ENCODE measurements at regions not wholly inside any gene's neighbourhood (a gene's known extent, or its start where the extent isn't known, plus 50 kb on each side); places are given as distances from the start of the nearest gene placed in this dataset.

GRCh38 chr16:13586051-13586450, 333.9 kb upstream of the ERCC4 start:
- TF ChIP-seq CTCF (IDR thresholded peaks at IDR 0.05; ENCODE audit: low read depth, low read length) = no peak
- TF ChIP-seq EZH2phosphoT487 (IDR thresholded peaks at IDR 0.05; ENCODE audit: low read depth) = no peak

Data from OCI-LY3 (cell line).